PFSK-1 (cell line): ENCODE measurements at regions not wholly inside any gene's neighbourhood (a gene's known extent, or its start where the extent isn't known, plus 50 kb on each side); places are given as distances from the start of the nearest gene placed in this dataset.

Experiments
- SIN3A ChIP-seq: IDR thresholded peaks from 2 replicates; pipeline ENCODE4 v1.6.1; 2012; ENCODE audit warnings: mild to moderate bottlenecking, low read length, moderate library complexity, borderline replicate concordance; ENCODE audit not compliant: insufficient read depth
- TAF1 ChIP-seq: IDR thresholded peaks from 2 replicates; pipeline ENCODE4 v1.6.1; 2012; ENCODE audit warnings: low read length, control low read depth, borderline replicate concordance; ENCODE audit not compliant: insufficient read depth
- TF ChIP-seq, protein P1 (sequence below), 2 experiments: IDR thresholded peaks; 2 replicates each; pipeline versions ENCODE4 v1.6.1 to v1.8.0; 2011 to 2012; ENCODE audit warnings: low read depth in 2 of 2, low read length in 2 of 2, control low read depth in 1 of 2, inconsistent platforms in 1 of 2, mild to moderate bottlenecking in 1 of 2, moderate library complexity in 1 of 2; ENCODE audit not compliant: insufficient read depth in 1 of 2

DNA sequence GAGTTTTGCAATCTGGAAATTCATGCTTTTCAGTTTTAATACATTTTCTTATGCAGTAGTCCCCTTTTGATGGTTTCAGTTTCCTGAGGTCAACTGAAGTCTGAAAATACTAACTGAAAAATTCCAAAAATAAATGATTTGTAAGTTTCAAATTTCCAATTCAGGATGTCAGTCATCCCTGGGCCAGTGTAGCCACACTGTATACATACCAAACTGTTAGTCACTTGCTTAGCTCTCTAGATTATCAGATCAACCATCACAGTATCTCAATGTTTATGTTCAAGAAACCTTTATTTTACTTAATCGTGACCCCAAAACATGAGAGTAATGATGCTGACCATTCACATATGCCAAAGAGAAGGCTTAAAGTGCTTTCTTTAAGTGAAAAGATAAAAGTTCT lies 715.5 kb downstream of the GBE1 start:
- no peak for TF ChIP-seq SIN3A
- TF ChIP-seq, protein P1, sequence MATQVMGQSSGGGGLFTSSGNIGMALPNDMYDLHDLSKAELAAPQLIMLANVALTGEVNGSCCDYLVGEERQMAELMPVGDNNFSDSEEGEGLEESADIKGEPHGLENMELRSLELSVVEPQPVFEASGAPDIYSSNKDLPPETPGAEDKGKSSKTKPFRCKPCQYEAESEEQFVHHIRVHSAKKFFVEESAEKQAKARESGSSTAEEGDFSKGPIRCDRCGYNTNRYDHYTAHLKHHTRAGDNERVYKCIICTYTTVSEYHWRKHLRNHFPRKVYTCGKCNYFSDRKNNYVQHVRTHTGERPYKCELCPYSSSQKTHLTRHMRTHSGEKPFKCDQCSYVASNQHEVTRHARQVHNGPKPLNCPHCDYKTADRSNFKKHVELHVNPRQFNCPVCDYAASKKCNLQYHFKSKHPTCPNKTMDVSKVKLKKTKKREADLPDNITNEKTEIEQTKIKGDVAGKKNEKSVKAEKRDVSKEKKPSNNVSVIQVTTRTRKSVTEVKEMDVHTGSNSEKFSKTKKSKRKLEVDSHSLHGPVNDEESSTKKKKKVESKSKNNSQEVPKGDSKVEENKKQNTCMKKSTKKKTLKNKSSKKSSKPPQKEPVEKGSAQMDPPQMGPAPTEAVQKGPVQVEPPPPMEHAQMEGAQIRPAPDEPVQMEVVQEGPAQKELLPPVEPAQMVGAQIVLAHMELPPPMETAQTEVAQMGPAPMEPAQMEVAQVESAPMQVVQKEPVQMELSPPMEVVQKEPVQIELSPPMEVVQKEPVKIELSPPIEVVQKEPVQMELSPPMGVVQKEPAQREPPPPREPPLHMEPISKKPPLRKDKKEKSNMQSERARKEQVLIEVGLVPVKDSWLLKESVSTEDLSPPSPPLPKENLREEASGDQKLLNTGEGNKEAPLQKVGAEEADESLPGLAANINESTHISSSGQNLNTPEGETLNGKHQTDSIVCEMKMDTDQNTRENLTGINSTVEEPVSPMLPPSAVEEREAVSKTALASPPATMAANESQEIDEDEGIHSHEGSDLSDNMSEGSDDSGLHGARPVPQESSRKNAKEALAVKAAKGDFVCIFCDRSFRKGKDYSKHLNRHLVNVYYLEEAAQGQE (IDR thresholded peaks at IDR 0.05; ENCODE audit: insufficient read depth in 1 of 2, low read depth in 2 of 2, low read length in 2 of 2): no peak
- no peak for TF ChIP-seq TAF1
